ENCODE measurements at regions not wholly inside any gene's neighbourhood (a gene's known extent, or its start where the extent isn't known, plus 50 kb on each side); places are given as distances from the start of the nearest gene placed in this dataset.
A peak's percentile ranks its signal among the peaks of the same experiment; 100 is the strongest.
"Not testable (repeated sequence)": the region's sequence is repeated elsewhere in the genome, so short reads cannot be mapped to it uniquely, and the experiment has no call there.

GRCh38 chr5:159781626-159782157, 134.6 kb upstream of the ADRA1B start:
- intact Hi-C loops (cut with DNase I), result no loop called here
- DNase-seq (ENCODE audit: low spot score) (no peak), ATAC-seq (no peak)

- intact Hi-C loops (cut with DNase I), result no loop called here
These were observed 133.9 kb upstream of the ADRA1B start for GRCh38 chr5:159782197-159782994.

GRCh38 chr5:159782995-159783300, 133.3 kb upstream of the ADRA1B start:
- DNase-seq (ENCODE audit: low spot score) (no peak), ATAC-seq (no peak)
- intact Hi-C loops (cut with DNase I), result no loop called here

More at GRCh38 chr5:159782197-159782994, 133.9 kb upstream of the ADRA1B start:
- ATAC-seq, result no peak
- DNase-seq (ENCODE audit: low spot score), result no peak

GRCh38 chr5:159783726-159784247, 132.5 kb upstream of the ADRA1B start:
- no peak for ATAC-seq
- no peak for DNase-seq (ENCODE audit: low spot score)
- intact Hi-C loops (cut with DNase I), result no loop called here

GRCh38 chr5:159784993-159785392, 131.3 kb upstream of the ADRA1B start:
- ATAC-seq, result no peak
- DNase-seq (ENCODE audit: low spot score), result no peak
- intact Hi-C loops (cut with DNase I), result no loop called here

GRCh38 chr5:159785656-159786055, 130.6 kb upstream of the ADRA1B start:
- intact Hi-C loops (cut with DNase I), result no loop called here

GRCh38 chr5:159786201-159786600, 130.1 kb upstream of the ADRA1B start:
- DNase-seq (ENCODE audit: low spot score), result no peak
- no peak for ATAC-seq
- intact Hi-C loops (cut with DNase I), result no loop called here

More at GRCh38 chr5:159785656-159786055, 130.6 kb upstream of the ADRA1B start:
- DNase-seq (ENCODE audit: low spot score) (no peak), ATAC-seq (no peak)

GRCh38 chr5:159786901-159787691, 129.2 kb upstream of the ADRA1B start:
- DNase-seq (ENCODE audit: low spot score), result no peak
- intact Hi-C loops (cut with DNase I), result no loop called here
- peak; percentile 94 for ATAC-seq

- peak; percentile 36 for ATAC-seq
- DNase-seq (ENCODE audit: low spot score), result no peak
- intact Hi-C loops (cut with DNase I), result no loop called here
These were observed 128.4 kb upstream of the ADRA1B start for GRCh38 chr5:159787837-159788236.

- ATAC-seq (no peak), DNase-seq (ENCODE audit: low spot score) (no peak)
- intact Hi-C loops (cut with DNase I), result no loop called here
These were observed 127.4 kb upstream of the ADRA1B start for GRCh38 chr5:159788835-159789331.

- intact Hi-C loops (cut with DNase I), result no loop called here
- ATAC-seq, result no peak
- no peak for DNase-seq (ENCODE audit: low spot score)
These were observed 124.1 kb upstream of the ADRA1B start for GRCh38 chr5:159792180-159792579.

GRCh38 chr5:159797261-159797970, 118.9 kb upstream of the ADRA1B start:
- intact Hi-C loops (cut with DNase I), result no loop called here
- no peak for ATAC-seq
- DNase-seq (ENCODE audit: low spot score), result no peak

GRCh38 chr5:159799701-159800100, 116.6 kb upstream of the ADRA1B start:
- ATAC-seq (no peak), DNase-seq (ENCODE audit: low spot score) (no peak)
- intact Hi-C loops (cut with DNase I), result no loop called here

GRCh38 chr5:159800131-159800840, 116.0 kb upstream of the ADRA1B start:
- DNase-seq (ENCODE audit: low spot score) (no peak), ATAC-seq (no peak)
- intact Hi-C loops (cut with DNase I), result no loop called here

- DNase-seq (ENCODE audit: low spot score), result no peak
- no peak for ATAC-seq
- intact Hi-C loops (cut with DNase I), result no loop called here
These were observed 115.0 kb upstream of the ADRA1B start for GRCh38 chr5:159801303-159801702.

GRCh38 chr5:159802661-159803060, 113.6 kb upstream of the ADRA1B start:
- no peak for ATAC-seq
- DNase-seq (ENCODE audit: low spot score), result no peak
- intact Hi-C loops (cut with DNase I), result no loop called here

GRCh38 chr5:159804121-159804520, 112.2 kb upstream of the ADRA1B start:
- intact Hi-C loops (cut with DNase I), result no loop called here
- no peak for DNase-seq (ENCODE audit: low spot score)
- no peak for ATAC-seq

GRCh38 chr5:159805021-159805420, 111.3 kb upstream of the ADRA1B start:
- ATAC-seq, result peak; percentile 90
- no peak for DNase-seq (ENCODE audit: low spot score)
- intact Hi-C loops (cut with DNase I), result no loop called here

- intact Hi-C loops (cut with DNase I); ATAC-seq: not testable (repeated sequence)
These were observed 109.1 kb upstream of the ADRA1B start for GRCh38 chr5:159807135-159807534.

More at GRCh38 chr5:159807135-159807534, 109.1 kb upstream of the ADRA1B start:
- not testable (repeated sequence) for DNase-seq (ENCODE audit: low spot score)
